Rectal smooth muscle tissue (tissue), 1 donor: ENCODE measurements at regions not wholly inside any gene's neighbourhood (a gene's known extent, or its start where the extent isn't known, plus 50 kb on each side); places are given as distances from the start of the nearest gene placed in this dataset.
"Not testable (repeated sequence)": the region's sequence is repeated elsewhere in the genome, so short reads cannot be mapped to it uniquely, and the experiment has no call there.

Source experiments
- H3K27ac ChIP-seq: one replicate; pipeline ENCODE4 v1.7.0; 2013; ENCODE audit warnings: low read depth, low read length, inconsistent platforms
- H3K27me3 ChIP-seq: one replicate; pipeline ENCODE4 v1.7.0; 2013; ENCODE audit warnings: low read length; ENCODE audit not compliant: control insufficient read depth, insufficient read depth
- H3K36me3 ChIP-seq: one replicate; pipeline ENCODE4 v1.7.0; 2013; ENCODE audit warnings: low read length; ENCODE audit not compliant: control insufficient read depth, insufficient read depth
- H3K4me1 ChIP-seq: one replicate; pipeline ENCODE4 v1.7.0; 2013; ENCODE audit warnings: low read length; ENCODE audit not compliant: control insufficient read depth, insufficient read depth
- H3K4me3 ChIP-seq: one replicate; pipeline ENCODE4 v1.7.0; 2013; ENCODE audit warnings: low read length
- H3K9ac ChIP-seq: one replicate; pipeline ENCODE4 v1.7.0; 2013; ENCODE audit warnings: low read length

DNA sequence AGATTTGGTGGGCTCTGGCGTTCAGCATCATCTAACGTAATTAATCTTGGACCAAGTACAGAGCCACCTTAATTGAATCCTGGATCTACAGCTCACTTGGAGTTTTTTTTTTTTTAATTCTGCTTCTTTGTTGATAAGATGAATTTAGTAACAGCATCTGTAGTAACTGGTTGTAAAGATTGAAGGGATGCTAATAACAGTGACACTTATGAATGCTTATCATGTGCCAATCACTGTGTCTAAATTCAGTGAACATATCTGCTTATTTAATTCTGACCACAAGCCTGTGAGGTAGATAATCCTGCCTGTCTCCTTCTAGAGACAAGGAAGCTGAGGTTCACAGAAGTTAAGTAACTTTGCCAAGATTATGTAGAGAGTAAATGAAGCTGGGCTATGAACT, 408.0 kb downstream of the RWDD3 start:
- Histone ChIP-seq H3K27me3 (no peaks in the 10 kb centered on the region), H3K36me3 (no peaks in the 10 kb centered on the region), H3K4me1 (no peaks in the 10 kb centered on the region), H3K4me3 (no peak overlapping the region), H3K27ac (no peak overlapping the region), H3K9ac (no peak overlapping the region)

- Histone ChIP-seq H3K4me3 (no peak overlapping the region), H3K4me1 (no peaks in the 10 kb centered on the region), H3K27ac (no peak overlapping the region), H3K36me3 (no peaks in the 10 kb centered on the region), H3K9ac (no peak overlapping the region), H3K27me3 (no peaks in the 10 kb centered on the region)
These were observed 409.1 kb downstream of the RWDD3 start for GRCh38 chr1:95643071-95643470.

DNA sequence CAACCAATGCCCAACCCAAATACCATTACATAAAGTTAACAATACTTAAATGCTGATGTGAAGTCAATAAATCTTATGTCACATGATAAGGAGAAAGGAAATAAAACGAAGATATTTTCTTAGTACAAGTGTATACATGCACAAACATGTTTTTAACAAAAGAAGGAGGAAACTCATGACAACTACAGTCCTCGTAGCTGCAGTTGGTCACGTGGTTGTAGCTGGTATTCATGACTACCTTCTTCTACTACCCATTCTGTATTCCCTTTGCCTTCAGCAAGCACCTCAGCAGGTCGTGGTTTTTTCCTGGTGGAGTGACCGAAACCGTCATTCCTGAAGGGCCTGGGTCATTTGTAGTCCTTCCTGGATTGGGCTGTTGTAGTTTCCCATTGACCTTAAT, 411.1 kb downstream of the RWDD3 start:
- not testable (repeated sequence) for H3K4me1 ChIP-seq, H3K36me3 ChIP-seq, H3K4me3 ChIP-seq, H3K27me3 ChIP-seq, H3K27ac ChIP-seq, H3K9ac ChIP-seq

- Histone ChIP-seq H3K36me3 (no peaks in the 10 kb centered on the region), H3K4me1 (no peaks in the 10 kb centered on the region), H3K4me3 (no peak overlapping the region), H3K9ac (no peak overlapping the region), H3K27ac (no peak overlapping the region), H3K27me3 (no peaks in the 10 kb centered on the region)
These were observed 416.6 kb downstream of the RWDD3 start for GRCh38 chr1:95650631-95651030.

DNA sequence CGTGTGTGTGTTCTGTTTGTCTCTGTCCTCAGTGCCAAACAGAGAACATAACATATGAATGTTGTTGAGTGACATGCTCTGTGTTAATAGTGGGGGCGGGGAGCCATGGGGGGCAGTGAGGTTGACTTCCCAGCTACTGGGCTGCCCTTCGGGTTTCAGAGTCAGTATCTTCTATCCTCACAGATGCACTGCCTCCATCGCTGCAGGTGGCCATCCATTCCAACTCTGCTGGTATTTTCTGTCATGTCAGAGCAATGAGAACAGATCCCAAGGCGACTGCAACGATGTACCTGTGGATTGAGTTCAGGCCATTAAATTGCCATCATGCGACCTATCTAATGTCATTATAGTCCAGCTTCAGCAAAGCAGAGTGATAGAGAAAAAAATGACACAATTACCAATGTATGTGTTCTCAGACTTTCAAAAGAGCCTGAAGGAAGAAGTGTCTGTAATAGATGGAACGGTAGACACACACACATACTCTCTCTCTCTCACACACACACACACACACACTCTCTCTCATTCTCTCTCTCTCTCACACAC, 418.5 kb downstream of the RWDD3 start:
- no peaks in the 10 kb centered on the region for H3K27me3 ChIP-seq
- H3K27ac ChIP-seq = no peak overlapping the region
- no peak overlapping the region for H3K4me3 ChIP-seq
- no peak overlapping the region for H3K9ac ChIP-seq
- no peaks in the 10 kb centered on the region for H3K36me3 ChIP-seq
- H3K4me1 ChIP-seq = no peaks in the 10 kb centered on the region

- no peak overlapping the region for H3K27ac ChIP-seq
- no peaks in the 10 kb centered on the region for H3K36me3 ChIP-seq
- no peaks in the 10 kb centered on the region for H3K27me3 ChIP-seq
- H3K4me3 ChIP-seq = no peak overlapping the region
- H3K4me1 ChIP-seq = no peaks in the 10 kb centered on the region
- H3K9ac ChIP-seq = no peak overlapping the region
These were observed 419.6 kb downstream of the RWDD3 start for GRCh38 chr1:95653618-95654017.

DNA sequence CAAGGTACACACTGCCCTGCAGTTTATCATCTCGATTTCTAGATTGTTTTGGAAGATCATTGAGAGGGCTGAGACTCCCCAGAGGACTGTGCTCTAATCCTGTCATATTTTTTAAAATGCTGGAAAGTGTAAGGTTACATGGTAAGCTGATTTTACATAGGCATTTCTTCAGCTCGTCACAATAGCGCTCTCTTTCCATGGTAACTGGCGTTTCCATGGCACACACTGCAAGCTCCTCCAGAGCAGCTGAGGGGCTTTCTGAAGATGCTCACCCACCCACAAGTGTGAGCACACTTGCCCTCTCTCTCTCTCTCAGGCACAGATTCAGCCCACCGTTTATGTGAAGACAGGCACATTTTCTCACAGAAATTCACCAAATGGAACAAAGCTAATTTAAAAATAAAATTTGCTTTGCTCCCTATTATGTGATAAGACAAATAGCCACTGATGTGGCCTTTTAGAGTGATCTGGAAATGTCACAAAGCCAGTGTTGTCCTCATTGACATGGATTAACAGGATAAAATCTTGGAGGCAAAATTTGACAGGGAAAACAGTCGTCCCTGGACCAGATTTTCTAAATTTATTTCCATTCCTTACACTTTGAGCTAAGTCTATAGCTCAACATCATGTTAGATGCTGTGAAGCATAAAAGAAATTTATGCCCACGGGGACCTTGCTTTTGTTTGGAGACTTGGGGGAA, 421.5 kb downstream of the RWDD3 start:
- no peak overlapping the region for H3K27ac ChIP-seq
- H3K4me1 ChIP-seq = no peaks in the 10 kb centered on the region
- no peak overlapping the region for H3K4me3 ChIP-seq
- H3K27me3 ChIP-seq = no peaks in the 10 kb centered on the region
- H3K9ac ChIP-seq = no peak overlapping the region
- no peaks in the 10 kb centered on the region for H3K36me3 ChIP-seq

GRCh38 chr1:95657248-95657647, 423.2 kb downstream of the RWDD3 start:
- Histone ChIP-seq H3K4me1 (no peaks in the 10 kb centered on the region), H3K36me3 (no peaks in the 10 kb centered on the region), H3K4me3 (no peak overlapping the region), H3K9ac (no peak overlapping the region), H3K27me3 (no peaks in the 10 kb centered on the region), H3K27ac (no peak overlapping the region)

GRCh38 chr1:95659166-95659565, 425.2 kb downstream of the RWDD3 start:
- Histone ChIP-seq H3K4me1 (no peaks in the 10 kb centered on the region), H3K27me3 (no peaks in the 10 kb centered on the region), H3K27ac (no peak overlapping the region)

DNA sequence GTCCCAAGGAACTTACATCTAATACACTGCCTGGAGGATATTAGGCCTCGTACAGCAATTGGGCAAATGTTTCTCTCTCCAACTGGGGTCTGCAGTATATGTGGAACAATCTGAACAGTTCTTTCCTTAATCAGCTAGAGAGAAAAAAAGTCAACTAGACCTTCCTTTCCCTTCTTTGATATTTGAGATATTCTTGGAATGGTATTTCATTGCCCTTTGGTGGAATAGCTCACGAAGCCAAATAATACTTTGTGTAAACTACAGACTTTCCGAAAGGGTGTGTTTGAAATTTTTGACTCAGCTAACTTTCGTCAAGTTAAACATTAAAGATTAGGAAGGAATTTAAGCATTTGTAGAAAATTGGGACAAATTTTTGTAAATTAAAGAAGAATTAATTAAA, 425.6 kb downstream of the RWDD3 start:
- Histone ChIP-seq H3K4me1 (no peaks in the 10 kb centered on the region), H3K27me3 (no peaks in the 10 kb centered on the region), H3K36me3 (no peaks in the 10 kb centered on the region), H3K27ac (no peak overlapping the region), H3K4me3 (no peak overlapping the region), H3K9ac (no peak overlapping the region)

More at GRCh38 chr1:95659166-95659565, 425.2 kb downstream of the RWDD3 start:
- no peaks in the 10 kb centered on the region for H3K36me3 ChIP-seq
- no peak overlapping the region for H3K4me3 ChIP-seq
- H3K9ac ChIP-seq = no peak overlapping the region

DNA sequence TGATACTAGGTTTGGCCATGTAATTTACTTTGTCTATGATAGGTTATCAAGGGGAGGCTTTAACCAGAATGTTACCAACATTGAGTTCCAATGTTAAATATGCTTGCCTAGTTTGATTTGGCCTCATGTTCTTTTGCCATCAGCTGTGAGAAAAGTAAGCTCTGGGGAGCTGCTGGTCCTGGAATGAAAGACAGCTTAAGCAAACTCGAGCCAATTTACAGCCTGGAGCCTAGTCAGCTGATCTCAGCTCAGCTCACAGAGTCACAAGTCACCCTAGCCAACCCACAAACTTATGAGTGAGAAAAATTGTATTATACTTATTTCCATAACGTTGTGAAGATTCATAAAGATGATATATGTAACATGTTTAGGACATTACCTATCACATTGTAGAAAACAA, 426.7 kb downstream of the RWDD3 start:
- Histone ChIP-seq H3K4me1 (no peaks in the 10 kb centered on the region), H3K27ac (no peak overlapping the region), H3K9ac (no peak overlapping the region), H3K36me3 (no peaks in the 10 kb centered on the region), H3K27me3 (no peaks in the 10 kb centered on the region), H3K4me3 (no peak overlapping the region)

- not testable (repeated sequence) for H3K4me3 ChIP-seq, H3K9ac ChIP-seq, H3K36me3 ChIP-seq, H3K27ac ChIP-seq, H3K4me1 ChIP-seq, H3K27me3 ChIP-seq
These were observed 429.5 kb downstream of the RWDD3 start for GRCh38 chr1:95663530-95663929.

- Histone ChIP-seq H3K9ac (no peak overlapping the region), H3K4me3 (no peak overlapping the region), H3K4me1 (no peaks in the 10 kb centered on the region), H3K27ac (no peak overlapping the region), H3K27me3 (no peaks in the 10 kb centered on the region), H3K36me3 (no peaks in the 10 kb centered on the region)
These were observed 434.2 kb downstream of the RWDD3 start for GRCh38 chr1:95668165-95668564.
